ENCODE measurements at regions not wholly inside any gene's neighbourhood (a gene's known extent, or its start where the extent isn't known, plus 50 kb on each side); places are given as distances from the start of the nearest gene placed in this dataset.

GRCh38 chr10:62527019-62527827 lies 153.1 kb downstream of the ZNF365 start:
- peak overlapping the region; percentile 30 for H3K4me3 ChIP-seq (ENCODE audit: low read depth, low read length)
- DNase-seq (ENCODE audit: low read depth) = peak; percentile 97
- TF ChIP-seq, protein P1, sequence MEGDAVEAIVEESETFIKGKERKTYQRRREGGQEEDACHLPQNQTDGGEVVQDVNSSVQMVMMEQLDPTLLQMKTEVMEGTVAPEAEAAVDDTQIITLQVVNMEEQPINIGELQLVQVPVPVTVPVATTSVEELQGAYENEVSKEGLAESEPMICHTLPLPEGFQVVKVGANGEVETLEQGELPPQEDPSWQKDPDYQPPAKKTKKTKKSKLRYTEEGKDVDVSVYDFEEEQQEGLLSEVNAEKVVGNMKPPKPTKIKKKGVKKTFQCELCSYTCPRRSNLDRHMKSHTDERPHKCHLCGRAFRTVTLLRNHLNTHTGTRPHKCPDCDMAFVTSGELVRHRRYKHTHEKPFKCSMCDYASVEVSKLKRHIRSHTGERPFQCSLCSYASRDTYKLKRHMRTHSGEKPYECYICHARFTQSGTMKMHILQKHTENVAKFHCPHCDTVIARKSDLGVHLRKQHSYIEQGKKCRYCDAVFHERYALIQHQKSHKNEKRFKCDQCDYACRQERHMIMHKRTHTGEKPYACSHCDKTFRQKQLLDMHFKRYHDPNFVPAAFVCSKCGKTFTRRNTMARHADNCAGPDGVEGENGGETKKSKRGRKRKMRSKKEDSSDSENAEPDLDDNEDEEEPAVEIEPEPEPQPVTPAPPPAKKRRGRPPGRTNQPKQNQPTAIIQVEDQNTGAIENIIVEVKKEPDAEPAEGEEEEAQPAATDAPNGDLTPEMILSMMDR (IDR thresholded peaks at IDR 0.05; ENCODE audit: low read depth, low read length) = peak; percentile 12
- no peak for TF ChIP-seq MAX (IDR thresholded peaks at IDR 0.05; ENCODE audit: low read depth, low read length)

DNA sequence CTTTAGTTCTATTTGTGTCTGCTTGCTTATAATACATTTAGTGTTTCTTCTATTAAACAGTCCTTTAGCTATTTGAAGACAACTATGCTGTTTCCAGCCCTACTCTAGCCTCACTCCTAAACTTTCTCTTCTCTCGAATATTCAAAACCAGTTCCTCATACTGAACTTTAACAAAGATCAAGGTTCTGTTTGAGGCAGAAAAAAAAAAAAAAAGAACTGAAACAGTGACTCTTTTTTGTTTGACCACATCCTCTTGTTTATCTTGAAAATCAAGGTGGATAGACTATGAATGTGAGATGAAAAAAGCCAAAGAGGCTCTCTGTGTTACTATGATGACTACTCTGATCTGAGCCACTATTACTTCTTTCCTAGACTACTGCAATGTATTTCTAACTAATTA lies 154.3 kb downstream of the ZNF365 start:
- no peak overlapping the region for H3K4me3 ChIP-seq (ENCODE audit: low read depth, low read length)
- no peak; the same call in 1 of the 2 replicates for TF ChIP-seq MYC (IDR thresholded peaks at IDR 0.05; ENCODE audit: low read depth, low read length)
- TF ChIP-seq, protein P1 (IDR thresholded peaks at IDR 0.05; ENCODE audit: low read depth, low read length) = no peak
- TF ChIP-seq POLR2A (IDR thresholded peaks at IDR 0.05; ENCODE audit: extremely low read depth, insufficient read length) = no peak
- TF ChIP-seq MAX (IDR thresholded peaks at IDR 0.05; ENCODE audit: low read depth, low read length) = no peak

GRCh38 chr10:62529396-62529795 lies 155.2 kb downstream of the ZNF365 start:
- no peak for DNase-seq (ENCODE audit: low read depth)
- H3K4me3 ChIP-seq (ENCODE audit: low read depth, low read length) = no peak overlapping the region
- TF ChIP-seq, protein P1 (IDR thresholded peaks at IDR 0.05; ENCODE audit: low read depth, low read length) = no peak
- TF ChIP-seq POLR2A (IDR thresholded peaks at IDR 0.05; ENCODE audit: extremely low read depth, insufficient read length) = no peak
- no peak for TF ChIP-seq MYC (IDR thresholded peaks at IDR 0.05; ENCODE audit: low read depth, low read length)
- TF ChIP-seq MAX (IDR thresholded peaks at IDR 0.05; ENCODE audit: low read depth, low read length) = no peak

More for the DNA sequence above, 154.3 kb downstream of the ZNF365 start:
- peak; percentile 77 for DNase-seq (ENCODE audit: low read depth)

DNA sequence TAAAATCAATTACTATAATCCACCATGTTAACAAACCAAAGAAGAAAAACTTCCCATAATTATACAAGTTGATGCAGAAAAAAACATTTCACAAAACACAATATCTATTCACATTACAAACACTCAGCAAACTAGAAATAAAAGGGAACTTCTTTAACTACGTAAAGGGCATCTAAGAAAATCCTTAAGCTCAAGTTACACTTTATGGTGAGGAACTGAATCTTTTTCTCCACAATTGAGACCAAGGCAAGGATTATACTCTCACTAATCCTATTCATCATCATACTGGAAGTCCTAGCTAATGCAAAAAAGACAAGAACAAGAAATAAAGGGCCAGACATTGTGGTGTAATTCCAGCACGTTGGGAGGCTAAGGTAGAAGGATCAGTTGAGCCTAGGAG lies 159.9 kb downstream of the ZNF365 start:
- DNase-seq (ENCODE audit: low read depth) = no peak
- no peak overlapping the region for H3K4me3 ChIP-seq (ENCODE audit: low read depth, low read length)
- TF ChIP-seq MYC (IDR thresholded peaks at IDR 0.05; ENCODE audit: low read depth, low read length) (no peak), POLR2A (IDR thresholded peaks at IDR 0.05; ENCODE audit: extremely low read depth, insufficient read length) (no peak), MAX (IDR thresholded peaks at IDR 0.05; ENCODE audit: low read depth, low read length) (no peak)
- TF ChIP-seq, protein P1 (IDR thresholded peaks at IDR 0.05; ENCODE audit: low read depth, low read length) = no peak

- TF ChIP-seq POLR2A (IDR thresholded peaks at IDR 0.05; ENCODE audit: extremely low read depth, insufficient read length) = no peak
- no peak for TF ChIP-seq MAX (IDR thresholded peaks at IDR 0.05; ENCODE audit: low read depth, low read length)
- TF ChIP-seq MYC (IDR thresholded peaks at IDR 0.05; ENCODE audit: low read depth, low read length) = no peak
- TF ChIP-seq, protein P1 (IDR thresholded peaks at IDR 0.05; ENCODE audit: low read depth, low read length) = no peak
- H3K4me3 ChIP-seq (ENCODE audit: low read depth, low read length) = no peak overlapping the region
- no peak for DNase-seq (ENCODE audit: low read depth)
Measured at GRCh38 chr10:62538606-62539005, 164.4 kb downstream of the ZNF365 start.
